Keratinocyte (primary cell): ENCODE measurements at regions not wholly inside any gene's neighbourhood (a gene's known extent, or its start where the extent isn't known, plus 50 kb on each side); places are given as distances from the start of the nearest gene placed in this dataset.

Experiments
- DNase-seq: peaks from one replicate; pipeline ENCODE4 v3.0.0-alpha.2; 2011; ENCODE audit warnings: low read depth, missing footprints, low spot score
- FAIRE-seq: peaks from 2 replicates; lab custom pipeline; 2011; peaks lifted over from hg19 to GRCh38; lab: Jason Lieb, UNC
- H2AFZ ChIP-seq: 2 replicates; pipeline ENCODE4 v1.6.0; 2012; ENCODE audit warnings: low read length, control low read depth, inconsistent platforms; ENCODE audit not compliant: control insufficient read depth
- H3K27ac ChIP-seq: 2 replicates; pipeline ENCODE4 v1.5.1; 2011; ENCODE audit warnings: low read length; ENCODE audit not compliant: control insufficient read depth, insufficient read depth
- H3K27me3 ChIP-seq: 3 replicates; pipeline ENCODE4 v1.6.0; 2011; ENCODE audit warnings: low read length; ENCODE audit not compliant: control insufficient read depth, insufficient read depth; ENCODE audit errors: extremely low read depth
- H3K36me3 ChIP-seq, 2 experiments: 2 replicates in 1 of 2; 3 replicates in 1 of 2; pipeline ENCODE4 v1.5.1; 2011; ENCODE audit warnings: low read length in 2 of 2, mild to moderate bottlenecking in 1 of 2; ENCODE audit not compliant: control insufficient read depth in 2 of 2, insufficient read depth in 2 of 2; ENCODE audit errors: extremely low read depth in 1 of 2
- H3K4me1 ChIP-seq: 3 replicates; pipeline ENCODE4 v1.5.1; 2011; ENCODE audit warnings: low read length; ENCODE audit not compliant: control insufficient read depth, insufficient read depth; ENCODE audit errors: extremely low read depth
- H3K4me2 ChIP-seq: 3 replicates; pipeline ENCODE4 v1.6.0; 2011; ENCODE audit warnings: low read depth, low read length; ENCODE audit not compliant: control insufficient read depth, insufficient read depth; ENCODE audit errors: extremely low read depth
- H3K4me3 ChIP-seq, 3 experiments: fragments of 200-600 bp in 1 of 3; sonication (generic) in 1 of 3; 2 replicates in 2 of 3; 3 replicates in 1 of 3; pipeline ENCODE4 v1.5.1; 2011 to 2016; ENCODE audit warnings: low read length in 3 of 3, mild to moderate bottlenecking in 3 of 3, control low read depth in 2 of 3, inconsistent platforms in 1 of 3, low read depth in 1 of 3, mixed read lengths in 1 of 3, mixed run types in 1 of 3, moderate library complexity in 1 of 3; ENCODE audit not compliant: control insufficient read depth in 2 of 3, insufficient read depth in 2 of 3; ENCODE audit errors: extremely low read depth in 1 of 3
- H3K79me2 ChIP-seq: 2 replicates; pipeline ENCODE4 v1.6.0; 2012; ENCODE audit warnings: low read length; ENCODE audit not compliant: control insufficient read depth, insufficient read depth
- H3K9ac ChIP-seq: 3 replicates; pipeline ENCODE4 v1.6.0; 2011; ENCODE audit warnings: low read length; ENCODE audit not compliant: control insufficient read depth, insufficient read depth; ENCODE audit errors: extremely low read depth
- H3K9me1 ChIP-seq: 3 replicates; pipeline ENCODE4 v1.6.0; 2011; ENCODE audit warnings: low read length; ENCODE audit not compliant: control insufficient read depth, insufficient read depth; ENCODE audit errors: extremely low read depth
- H3K9me3 ChIP-seq: 2 replicates; pipeline ENCODE4 v1.5.1; 2012; ENCODE audit warnings: low read depth, low read length; ENCODE audit not compliant: control insufficient read depth
- H4K20me1 ChIP-seq: 3 replicates; pipeline ENCODE4 v1.6.0; 2011; ENCODE audit warnings: low read length; ENCODE audit not compliant: control insufficient read depth, insufficient read depth; ENCODE audit errors: extremely low read depth
- EZH2 ChIP-seq: IDR thresholded peaks from one replicate; pipeline ENCODE4 v1.6.1; 2012; ENCODE audit warnings: inconsistent platforms, mild to moderate bottlenecking, low read length, moderate library complexity
- dilution Hi-C: fragments of 300-500 bp; cut with MboI; formaldehyde crosslinking; loops from one replicate; pipeline ENCODE4 v1.7.0; 2020; ENCODE audit warnings: low sequenced_read_pairs; ENCODE audit not compliant: extremely low pct_ligation_motif_present
- TF ChIP-seq, protein P1 (sequence below), 3 experiments: IDR thresholded peaks in 1 of 3; conservative IDR thresholded peaks in 1 of 3; optimal IDR thresholded peaks in 1 of 3; 2 replicates in 2 of 3; 3 replicates in 1 of 3; pipeline versions ENCODE3 to v1.5.1; 2011; ENCODE audit warnings: low read length in 3 of 3, mild to moderate bottlenecking in 3 of 3, moderate library complexity in 2 of 3, control low read depth in 1 of 3, inconsistent platforms in 1 of 3; ENCODE audit not compliant: insufficient read depth in 2 of 3; ENCODE audit errors: extremely low read depth in 1 of 3

DNA sequence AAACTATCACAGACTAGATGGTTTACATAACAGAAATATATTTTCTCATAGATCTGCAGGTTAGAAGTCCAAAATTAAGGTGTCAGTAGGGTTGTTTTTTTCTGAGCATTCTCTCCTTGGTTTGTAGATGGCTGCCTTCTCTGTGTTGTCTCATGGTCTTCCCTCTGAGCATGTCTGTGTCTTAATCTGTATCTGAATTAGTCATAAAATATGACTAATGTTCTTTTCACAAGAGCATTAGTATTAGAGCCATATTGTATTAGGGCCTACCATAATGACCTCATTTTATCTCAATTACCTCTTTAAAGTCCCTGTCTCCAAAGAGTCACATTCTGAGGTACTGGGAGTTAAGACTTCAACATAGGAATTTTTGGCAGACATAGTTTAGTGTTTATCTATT lies 77.2 kb upstream of the OBI1 start:
- H3K36me3 ChIP-seq: no peaks in the 10 kb centered on the region
- H2AFZ ChIP-seq: no peak overlapping the region
- dilution Hi-C loops: no loop called here
- no peak overlapping the region for H3K4me3 ChIP-seq
- no peak overlapping the region for H3K9ac ChIP-seq
- no peaks in the 10 kb centered on the region for H3K27me3 ChIP-seq
- DNase-seq (no peak), FAIRE-seq (no peak)
- no peaks in the 10 kb centered on the region for H4K20me1 ChIP-seq
- H3K9me3 ChIP-seq: no peaks in the 10 kb centered on the region
- no peak overlapping the region for H3K27ac ChIP-seq
- H3K4me2 ChIP-seq: no peak overlapping the region
- no peaks in the 10 kb centered on the region for H3K9me1 ChIP-seq
- H3K4me1 ChIP-seq: no peaks in the 10 kb centered on the region
- H3K79me2 ChIP-seq: no peaks in the 10 kb centered on the region
- TF ChIP-seq EZH2: no peak
- TF ChIP-seq, protein P1, sequence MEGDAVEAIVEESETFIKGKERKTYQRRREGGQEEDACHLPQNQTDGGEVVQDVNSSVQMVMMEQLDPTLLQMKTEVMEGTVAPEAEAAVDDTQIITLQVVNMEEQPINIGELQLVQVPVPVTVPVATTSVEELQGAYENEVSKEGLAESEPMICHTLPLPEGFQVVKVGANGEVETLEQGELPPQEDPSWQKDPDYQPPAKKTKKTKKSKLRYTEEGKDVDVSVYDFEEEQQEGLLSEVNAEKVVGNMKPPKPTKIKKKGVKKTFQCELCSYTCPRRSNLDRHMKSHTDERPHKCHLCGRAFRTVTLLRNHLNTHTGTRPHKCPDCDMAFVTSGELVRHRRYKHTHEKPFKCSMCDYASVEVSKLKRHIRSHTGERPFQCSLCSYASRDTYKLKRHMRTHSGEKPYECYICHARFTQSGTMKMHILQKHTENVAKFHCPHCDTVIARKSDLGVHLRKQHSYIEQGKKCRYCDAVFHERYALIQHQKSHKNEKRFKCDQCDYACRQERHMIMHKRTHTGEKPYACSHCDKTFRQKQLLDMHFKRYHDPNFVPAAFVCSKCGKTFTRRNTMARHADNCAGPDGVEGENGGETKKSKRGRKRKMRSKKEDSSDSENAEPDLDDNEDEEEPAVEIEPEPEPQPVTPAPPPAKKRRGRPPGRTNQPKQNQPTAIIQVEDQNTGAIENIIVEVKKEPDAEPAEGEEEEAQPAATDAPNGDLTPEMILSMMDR (optimal IDR thresholded peaks at IDR 0.05 in 1 of 3, IDR thresholded peaks at IDR 0.05 in 1 of 3, conservative IDR thresholded peaks at IDR 0.05 in 1 of 3; ENCODE audit: extremely low read depth in 1 of 3, insufficient read depth in 2 of 3, low read length in 3 of 3): no peak

DNA sequence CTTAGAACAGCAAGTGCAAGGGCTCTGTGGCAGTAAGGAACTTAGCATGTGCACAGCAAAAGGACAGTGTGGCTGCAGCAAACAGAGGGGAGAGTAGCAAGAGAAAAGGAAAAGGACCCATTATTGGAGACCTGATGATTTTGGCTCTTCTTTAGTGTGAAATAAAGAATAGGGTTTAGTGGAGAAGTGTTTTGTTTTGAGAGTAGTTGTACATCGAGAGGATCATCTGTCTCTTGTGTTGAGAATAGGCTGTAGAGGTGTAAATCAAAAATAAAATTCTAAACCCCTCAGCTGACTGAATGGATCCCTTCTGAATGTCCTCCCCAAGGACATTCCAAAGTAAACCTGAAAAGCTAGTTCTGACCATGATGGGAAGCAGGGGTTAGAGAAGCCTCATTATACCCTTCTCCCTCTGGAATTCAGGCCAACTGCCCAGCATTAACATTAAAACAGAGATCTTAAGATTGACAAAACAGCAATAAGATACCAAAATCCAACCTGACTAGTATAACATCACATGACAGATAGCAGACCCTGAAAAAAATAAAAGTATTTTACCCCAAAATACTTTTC lies 73.6 kb upstream of the OBI1 start:
- no peak for FAIRE-seq

More for the DNA sequence above, 73.6 kb upstream of the OBI1 start:
- no peaks in the 10 kb centered on the region for H3K9me3 ChIP-seq
- no peaks in the 10 kb centered on the region for H4K20me1 ChIP-seq
- no peaks in the 10 kb centered on the region for H3K27me3 ChIP-seq
- no peak overlapping the region for H3K27ac ChIP-seq
- no peaks in the 10 kb centered on the region for H3K4me1 ChIP-seq
- H2AFZ ChIP-seq: no peak overlapping the region
- no peaks in the 10 kb centered on the region for H3K9me1 ChIP-seq
- TF ChIP-seq, protein P1 (optimal IDR thresholded peaks at IDR 0.05 in 1 of 3, IDR thresholded peaks at IDR 0.05 in 1 of 3, conservative IDR thresholded peaks at IDR 0.05 in 1 of 3; ENCODE audit: extremely low read depth in 1 of 3, insufficient read depth in 2 of 3, low read length in 3 of 3): no peak
- TF ChIP-seq EZH2: no peak
- dilution Hi-C loops: no loop called here
- DNase-seq: no peak
- H3K36me3 ChIP-seq: no peaks in the 10 kb centered on the region
- H3K79me2 ChIP-seq: no peaks in the 10 kb centered on the region
- no peak overlapping the region for H3K9ac ChIP-seq
- H3K4me3 ChIP-seq: no peak overlapping the region
- H3K4me2 ChIP-seq: no peak overlapping the region
